Stimulated activated CD8-positive, alpha-beta memory T cell treated with anti-CD3 and anti-CD28 coated beads, Interleukin-15, amount 100 ng/mL, for 48 hours (primary cell): ENCODE measurements at regions not wholly inside any gene's neighbourhood (a gene's known extent, or its start where the extent isn't known, plus 50 kb on each side); places are given as distances from the start of the nearest gene placed in this dataset.

Experiments used
- DNase-seq, 2 donors: peaks; one replicate each; pipeline ENCODE4 v3.0.0-alpha.2; 2020; ENCODE audit warnings: low read depth in 2 of 2

GRCh38 chr5:96245140-96246091 lies 187.6 kb downstream of the PCSK1 start:
- DNase-seq, result no peak

- no peak for DNase-seq
Observed at GRCh38 chr5:96244696-96245095, 188.4 kb downstream of the PCSK1 start.

DNA sequence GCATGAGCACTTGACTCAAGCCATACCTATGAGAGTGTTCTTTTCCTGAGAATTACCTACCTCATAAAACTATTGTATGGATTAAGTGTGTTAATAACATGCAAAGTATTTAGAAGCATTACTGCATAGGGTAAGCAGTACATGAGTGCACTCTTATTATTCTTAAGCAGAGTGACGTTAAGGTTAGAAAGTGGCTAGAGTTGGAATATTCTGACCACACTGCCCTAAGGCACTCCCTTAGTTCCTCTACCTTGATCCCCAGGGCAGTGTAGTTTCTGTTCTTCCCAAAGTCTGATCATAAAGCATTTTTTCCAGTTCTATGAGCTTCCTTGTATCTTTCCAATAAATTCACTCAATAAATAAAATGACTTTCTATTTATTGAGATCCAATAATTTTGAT lies 189.2 kb downstream of the PCSK1 start:
- no peak for DNase-seq

GRCh38 chr5:96243203-96243602 lies 189.8 kb downstream of the PCSK1 start:
- DNase-seq, result no peak

DNA sequence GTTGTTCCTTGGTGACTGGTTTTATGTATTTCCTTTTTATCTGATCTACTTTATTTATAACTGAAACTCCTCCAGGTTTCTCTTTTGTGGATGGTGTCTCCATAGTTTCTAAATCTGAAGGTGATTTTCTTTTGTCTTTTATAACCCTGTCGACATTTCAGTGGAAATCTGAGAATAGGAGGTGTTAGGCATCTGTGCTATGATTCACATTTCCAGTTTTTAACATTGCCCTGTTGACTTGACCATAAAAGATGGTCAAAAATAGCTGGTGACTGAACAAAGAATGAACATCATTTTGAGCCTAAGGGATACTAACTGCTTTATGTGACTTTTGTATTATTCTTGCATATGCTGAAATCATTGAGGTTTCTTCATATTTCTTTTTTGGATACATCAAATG lies 190.5 kb downstream of the PCSK1 start:
- DNase-seq, result no peak

- no peak for DNase-seq
Observed at GRCh38 chr5:96236831-96237230, 196.2 kb downstream of the PCSK1 start.

- DNase-seq, result no peak
Observed at GRCh38 chr5:96236051-96236450, 197.0 kb downstream of the PCSK1 start.

DNA sequence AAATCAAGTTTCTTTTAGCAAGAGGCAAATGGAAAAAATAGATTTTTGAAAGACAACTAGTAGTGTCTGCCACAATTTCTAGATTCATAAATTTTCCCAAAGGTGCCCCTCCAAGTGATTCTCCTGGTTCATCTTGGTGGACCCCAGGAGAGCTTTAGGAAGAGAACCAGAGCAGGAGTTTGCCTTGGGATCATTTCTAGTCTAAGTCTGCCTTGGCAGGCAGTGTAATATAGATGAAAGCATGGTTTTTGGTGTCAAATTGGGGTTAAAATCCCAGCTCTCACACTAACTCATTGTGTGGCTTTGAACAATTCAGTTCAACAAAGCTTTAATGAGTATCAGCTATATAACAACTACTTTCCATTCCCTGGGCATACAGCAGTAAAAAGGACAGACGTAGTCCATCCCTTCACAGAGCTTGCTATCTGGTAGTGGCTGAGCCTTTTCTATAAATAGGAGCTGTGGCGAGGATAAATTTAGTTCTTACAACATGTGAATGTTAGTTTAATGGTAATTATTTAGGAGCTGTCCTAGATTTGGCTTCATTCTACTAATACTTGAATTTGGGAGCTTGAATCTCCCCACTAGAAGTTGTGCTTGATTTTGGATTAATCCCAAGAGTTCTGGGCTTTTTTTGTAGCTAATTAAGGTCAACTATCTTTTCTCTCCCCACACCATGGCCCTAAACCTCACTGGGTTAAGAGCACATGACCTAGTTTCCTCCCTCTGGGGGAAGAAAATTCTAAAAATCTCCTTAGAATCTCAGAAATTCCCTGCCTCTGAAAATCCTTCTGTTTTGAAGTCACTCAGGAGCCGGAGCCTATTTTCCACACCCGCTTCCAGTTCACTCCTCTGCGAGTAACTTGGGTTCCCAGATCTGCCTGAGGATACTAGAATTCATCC lies 197.8 kb downstream of the PCSK1 start:
- DNase-seq, result no peak

GRCh38 chr5:96232602-96233001 lies 200.4 kb downstream of the PCSK1 start:
- DNase-seq, result no peak

GRCh38 chr5:96229188-96229587 lies 203.9 kb downstream of the PCSK1 start:
- DNase-seq, result no peak

DNA sequence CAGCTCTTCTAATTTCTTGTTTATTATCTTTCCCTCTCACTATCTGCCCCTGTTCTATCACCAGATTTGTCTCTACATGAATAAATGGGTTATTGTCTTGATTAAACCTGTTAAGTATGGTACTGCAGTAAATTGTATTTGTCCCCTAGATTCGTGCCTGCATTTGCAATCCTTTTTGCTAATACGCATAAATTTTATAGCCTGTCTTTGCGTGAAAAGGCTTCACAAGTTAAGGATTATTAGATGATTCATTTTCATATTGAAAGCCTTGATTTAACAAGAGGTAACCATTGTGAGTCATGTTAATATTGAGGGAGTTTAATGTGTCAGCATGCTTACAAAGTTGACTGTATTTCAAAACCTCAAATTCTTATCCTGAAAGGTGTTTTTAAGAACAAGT lies 204.6 kb downstream of the PCSK1 start:
- no peak for DNase-seq

DNA sequence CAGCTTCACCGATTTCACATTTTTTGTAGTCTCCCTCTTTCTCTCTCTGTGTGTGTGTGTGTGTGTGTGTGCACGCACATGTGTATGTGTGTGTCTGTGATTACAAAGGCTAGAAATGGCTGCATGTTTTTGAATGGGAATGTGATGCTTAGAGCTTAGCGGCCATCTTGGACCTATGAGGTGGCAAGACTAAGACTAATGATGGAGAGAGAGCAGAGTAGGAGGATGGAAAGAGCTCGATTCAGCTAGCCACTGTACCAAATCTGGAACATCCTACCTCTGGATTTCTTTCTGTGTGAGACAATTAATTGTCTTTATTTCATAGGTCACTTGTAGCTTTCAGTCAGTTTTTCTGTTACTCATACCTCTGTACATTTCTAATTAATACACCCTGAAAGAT lies 205.1 kb downstream of the PCSK1 start:
- no peak for DNase-seq

- no peak for DNase-seq
Observed at GRCh38 chr5:96226941-96227552, 206.0 kb downstream of the PCSK1 start.

DNA sequence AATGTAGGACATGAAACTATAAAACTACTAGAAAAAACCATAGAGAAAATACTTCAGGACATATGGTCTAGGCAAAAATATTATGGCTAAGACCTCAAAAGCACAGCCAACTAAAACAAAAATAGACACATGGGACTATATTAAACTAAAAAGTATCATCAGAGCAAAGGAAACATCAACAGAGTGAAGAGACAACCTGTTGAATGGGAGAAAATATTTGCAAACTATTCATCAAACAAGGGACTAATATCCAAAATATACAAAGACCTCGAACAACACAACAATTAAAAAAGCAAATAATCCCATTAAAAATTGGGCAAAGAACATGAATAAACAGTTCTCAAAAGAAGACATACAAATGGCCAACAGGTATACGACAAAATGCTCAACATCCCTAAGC lies 210.9 kb downstream of the PCSK1 start:
- DNase-seq, result no peak

- no peak for DNase-seq
Observed at GRCh38 chr5:96220610-96221390, 212.2 kb downstream of the PCSK1 start.

GRCh38 chr5:96219580-96220281 lies 213.3 kb downstream of the PCSK1 start:
- no peak for DNase-seq

GRCh38 chr5:96218653-96219052 lies 214.4 kb downstream of the PCSK1 start:
- no peak for DNase-seq

GRCh38 chr5:96214442-96215197 lies 218.4 kb downstream of the PCSK1 start:
- no peak for DNase-seq

- no peak for DNase-seq
Observed at GRCh38 chr5:96209829-96210228, 223.2 kb downstream of the PCSK1 start.

- no peak for DNase-seq
Observed at GRCh38 chr5:96207420-96207819, 225.6 kb downstream of the PCSK1 start.
